HG02571 (cell line): ENCODE measurements at regions not wholly inside any gene's neighbourhood (a gene's known extent, or its start where the extent isn't known, plus 50 kb on each side); places are given as distances from the start of the nearest gene placed in this dataset.

Experiments used
- ATAC-seq: cut with Tn5 transposase; IDR thresholded peaks from one replicate; pipeline ENCODE4 v1.9.1; 2021; ENCODE audit warnings: mild to moderate bottlenecking, moderate library complexity; ENCODE audit not compliant: unreplicated experiment

GRCh38 chr17:55668312-55668920 is 54.2 kb downstream of the TMEM100 start:
- ATAC-seq: no peak

- ATAC-seq: no peak
Observed at GRCh38 chr17:55666806-55667205, 55.9 kb downstream of the TMEM100 start.

GRCh38 chr17:55664287-55664686 is 58.4 kb downstream of the TMEM100 start:
- peak; percentile 77 for ATAC-seq

GRCh38 chr17:55663400-55663799 is 59.3 kb downstream of the TMEM100 start:
- no peak for ATAC-seq

- ATAC-seq: no peak
Observed at GRCh38 chr17:55661963-55662834, 60.5 kb downstream of the TMEM100 start.

GRCh38 chr17:55661256-55661758 is 61.4 kb downstream of the TMEM100 start:
- no peak for ATAC-seq

- ATAC-seq: no peak
Observed at GRCh38 chr17:55660178-55660886, 62.3 kb downstream of the TMEM100 start.

- ATAC-seq: no peak
Observed at GRCh38 chr17:55659661-55660060, 63.0 kb downstream of the TMEM100 start.

- no peak for ATAC-seq
Observed at GRCh38 chr17:55655777-55656176, 66.9 kb downstream of the TMEM100 start.

GRCh38 chr17:55654821-55655220 is 67.8 kb downstream of the TMEM100 start:
- no peak for ATAC-seq

- no peak for ATAC-seq
Observed at GRCh38 chr17:55654022-55654421, 68.6 kb downstream of the TMEM100 start.

- ATAC-seq: no peak
Observed at GRCh38 chr17:55652825-55653224, 69.8 kb downstream of the TMEM100 start.

- ATAC-seq: no peak
Observed at GRCh38 chr17:55652114-55652823, 70.4 kb downstream of the TMEM100 start.

GRCh38 chr17:55649957-55650597 is 72.6 kb downstream of the TMEM100 start:
- no peak for ATAC-seq

GRCh38 chr17:55648086-55648485 is 74.6 kb downstream of the TMEM100 start:
- ATAC-seq: no peak

GRCh38 chr17:55645361-55645760 is 77.3 kb downstream of the TMEM100 start:
- ATAC-seq: no peak

- no peak for ATAC-seq
Observed at GRCh38 chr17:55644346-55644745, 78.3 kb downstream of the TMEM100 start.

GRCh38 chr17:55642741-55643140 is 79.9 kb downstream of the TMEM100 start:
- no peak for ATAC-seq

- no peak for ATAC-seq
Observed at GRCh38 chr17:55641676-55642081, 81.0 kb downstream of the TMEM100 start.

GRCh38 chr17:55639096-55639495 is 83.6 kb downstream of the TMEM100 start:
- no peak for ATAC-seq
